WTC11 (cell line): ENCODE measurements at regions not wholly inside any gene's neighbourhood (a gene's known extent, or its start where the extent isn't known, plus 50 kb on each side); places are given as distances from the start of the nearest gene placed in this dataset.
A peak's percentile ranks its signal among the peaks of the same experiment; 100 is the strongest.

ENCODE experiments used
- ATAC-seq: fragments of 200-7000 bp; cut with Tn5 transposase; 2 replicates; pipeline ENCODE4 v1.10.0; 2021; ENCODE audit warnings: mild to moderate bottlenecking, moderate library complexity
- CTCF ChIA-PET: fragments of 300-600 bp; sonication (Branson Sonifier 250); formaldehyde crosslinking; loops from one replicate; lab custom pipeline; 2021; ENCODE audit warnings: antibody characterized with exemption; lab: Charles Lee
- POLR2A ChIA-PET: fragments of 350-600 bp; sonication (Branson Sonifier 250); formaldehyde crosslinking; loops from one replicate; lab custom pipeline; 2021; ENCODE audit warnings: antibody characterized with exemption; lab: Charles Lee
- DNase-seq: peaks from one replicate; pipeline ENCODE4 v3.0.0; 2021; ENCODE audit warnings: low spot score
- H3K27ac Mint-ChIP-seq: 2 replicates; pipeline ENCODE4 v1.8.0; 2021; ENCODE audit warnings: mixed read lengths
- H3K27me3 Mint-ChIP-seq: 2 replicates; pipeline ENCODE4 v1.8.0; 2021; ENCODE audit warnings: low read depth, mild to moderate bottlenecking, moderate library complexity, mixed read lengths
- H3K36me3 Mint-ChIP-seq: 2 replicates; pipeline ENCODE4 v1.8.0; 2021; ENCODE audit warnings: mixed read lengths
- H3K4me1 Mint-ChIP-seq: 2 replicates; pipeline ENCODE4 v1.8.0; 2022; ENCODE audit warnings: mixed read lengths
- H3K4me3 Mint-ChIP-seq: 2 replicates; pipeline ENCODE4 v1.8.0; 2021; ENCODE audit warnings: mild to moderate bottlenecking, moderate library complexity, mixed read lengths
- H3K9me3 Mint-ChIP-seq: 2 replicates; pipeline ENCODE4 v1.8.0; 2021; ENCODE audit warnings: mixed read lengths
- ATF3 ChIP-seq: sonication (generic); formaldehyde crosslinking; conservative IDR thresholded peaks from 2 replicates; pipeline ENCODE4 v1.8.1; 2022; ENCODE audit warnings: mild to moderate bottlenecking, missing genetic modification reagents
- CDX4 ChIP-seq: fragments of 250-450 bp; sonication (Bioruptor Pico); IDR thresholded peaks from 2 replicates; pipeline ENCODE4 v1.9.0; 2021; ENCODE audit warnings: moderate library complexity, mild to moderate bottlenecking, inconsistent platforms, borderline replicate concordance
- ERG ChIP-seq: fragments of 250-450 bp; sonication (Bioruptor Pico); IDR thresholded peaks from 2 replicates; pipeline ENCODE4 v1.8.0; 2021; ENCODE audit warnings: mild to moderate bottlenecking
- FOXJ3 ChIP-seq: sonication (generic); formaldehyde crosslinking; IDR thresholded peaks from 2 replicates; pipeline ENCODE4 v1.9.0; 2021; ENCODE audit warnings: missing genetic modification reagents, mild to moderate bottlenecking, borderline replicate concordance
- JAZF1 ChIP-seq: fragments of 250-450 bp; sonication (Bioruptor Pico); IDR thresholded peaks from 2 replicates; pipeline ENCODE4 v1.9.0; 2021; ENCODE audit warnings: moderate library complexity, mild to moderate bottlenecking, inconsistent platforms
- JUN ChIP-seq: sonication (generic); formaldehyde crosslinking; IDR thresholded peaks from 2 replicates; pipeline ENCODE4 v1.8.0; 2023; ENCODE audit warnings: mild to moderate bottlenecking, missing genetic modification reagents
- PRDM15 ChIP-seq: sonication (generic); formaldehyde crosslinking; IDR thresholded peaks from 2 replicates; pipeline ENCODE4 v1.8.0; 2022; ENCODE audit warnings: missing genetic modification reagents
- RORB ChIP-seq: fragments of 250-450 bp; sonication (Bioruptor Pico); IDR thresholded peaks from 2 replicates; pipeline ENCODE4 v1.9.0; 2021; ENCODE audit warnings: mild to moderate bottlenecking
- SMAD3 ChIP-seq: sonication (generic); formaldehyde crosslinking; IDR thresholded peaks from 2 replicates; pipeline ENCODE4 v1.8.0; 2022; ENCODE audit warnings: missing genetic modification reagents, mild to moderate bottlenecking, borderline replicate concordance
- USF1 ChIP-seq: sonication (generic); formaldehyde crosslinking; IDR thresholded peaks from 2 replicates; pipeline ENCODE4 v1.8.0; 2022; ENCODE audit warnings: mild to moderate bottlenecking, missing genetic modification reagents
- ZMAT4 ChIP-seq: fragments of 250-450 bp; sonication (Bioruptor Pico); IDR thresholded peaks from 2 replicates; pipeline ENCODE4 v1.9.0; 2021; ENCODE audit warnings: mild to moderate bottlenecking
- ZNF232 ChIP-seq: sonication (generic); formaldehyde crosslinking; IDR thresholded peaks from 2 replicates; pipeline ENCODE4 v1.8.0; 2022; ENCODE audit warnings: mild to moderate bottlenecking, missing genetic modification reagents
- ZNF396 ChIP-seq: fragments of 250-450 bp; sonication (Bioruptor Pico); IDR thresholded peaks from 2 replicates; pipeline ENCODE4 v1.8.0; 2021; ENCODE audit warnings: mild to moderate bottlenecking, moderate library complexity, borderline replicate concordance
- ZNF423 ChIP-seq: fragments of 250-450 bp; sonication (Bioruptor Pico); IDR thresholded peaks from 2 replicates; pipeline ENCODE4 v2.1.2; 2022; ENCODE audit warnings: mild to moderate bottlenecking, moderate library complexity

- no peak for TF ChIP-seq RORB (CRISPR knock-in tag)
- no peak for TF ChIP-seq SMAD3 (CRISPR knock-in tag)
- no peak for TF ChIP-seq JAZF1 (CRISPR knock-in tag)
- no peak for TF ChIP-seq USF1 (CRISPR knock-in tag)
- Mint-ChIP-seq H3K9me3 (peaks cover 22% of the 10 kb centered on the region), H3K4me1 (peaks cover 7% of the 10 kb centered on the region), H3K36me3 (peaks cover 8% of the 10 kb centered on the region), H3K4me3 (no peak overlapping the region), H3K27ac (no peak overlapping the region), H3K27me3 (no peaks in the 10 kb centered on the region)
- DNase-seq = no peak
- ChIA-PET CTCF (interaction anchor here (1.4 kb wide), 1 partner anchor 31 kb away, joined by 3 read pairs; no protein-coding TSS in a partner anchor), POLR2A (no interaction called here)
- no peak for ATAC-seq
Measured at GRCh38 chr18:27447930-27448329, 262.8 kb upstream of the CHST9 start.

- H3K36me3 Mint-ChIP-seq = peaks cover 8% of the 10 kb centered on the region
- H3K4me3 Mint-ChIP-seq = no peak overlapping the region
- H3K27me3 Mint-ChIP-seq = no peaks in the 10 kb centered on the region
- H3K9me3 Mint-ChIP-seq = peaks cover 26% of the 10 kb centered on the region
- no peak overlapping the region for H3K27ac Mint-ChIP-seq
- CTCF ChIA-PET = interaction anchor here (0.8 to 1.4 kb wide), 2 partner anchors 32 to 158 kb away, joined by 3 read pairs; no protein-coding TSS in a partner anchor
- peaks cover 7% of the 10 kb centered on the region for H3K4me1 Mint-ChIP-seq
- DNase-seq (no peak), ATAC-seq (peak; percentile 56)
- no peak for TF ChIP-seq ZNF423 (CRISPR knock-in tag)
- TF ChIP-seq ZNF396 = no peak
- TF ChIP-seq PRDM15 = no peak
- POLR2A ChIA-PET = no interaction called here
Measured at GRCh38 chr18:27447451-27447881, 262.4 kb upstream of the CHST9 start.

GRCh38 chr18:27430595-27430994 is 245.5 kb upstream of the CHST9 start:
- ChIA-PET CTCF (no interaction called here), POLR2A (no interaction called here)
- peaks cover 5% of the 10 kb centered on the region; the same call in 1 of the 2 replicates for H3K4me1 Mint-ChIP-seq

More at GRCh38 chr18:27430595-27430994, 245.5 kb upstream of the CHST9 start:
- no peaks in the 10 kb centered on the region for H3K27me3 Mint-ChIP-seq
- no peak overlapping the region for H3K4me3 Mint-ChIP-seq
- peaks cover 7% of the 10 kb centered on the region; the same call in 1 of the 2 replicates for H3K36me3 Mint-ChIP-seq
- no peak for DNase-seq
- TF ChIP-seq ZMAT4 (CRISPR knock-in tag) = no peak
- no peak for TF ChIP-seq ERG
- no peak for TF ChIP-seq JUN (CRISPR knock-in tag)
- TF ChIP-seq ATF3 = no peak
- TF ChIP-seq CDX4 (CRISPR knock-in tag) = no peak
- no peak for TF ChIP-seq ZNF232 (CRISPR knock-in tag)
- no peak for TF ChIP-seq FOXJ3
- peaks cover 9% of the 10 kb centered on the region; the same call in 1 of the 2 replicates for H3K9me3 Mint-ChIP-seq
- H3K27ac Mint-ChIP-seq = no peak overlapping the region
- no peak for ATAC-seq
